ENCODE measurements at regions not wholly inside any gene's neighbourhood (a gene's known extent, or its start where the extent isn't known, plus 50 kb on each side); places are given as distances from the start of the nearest gene placed in this dataset.

GRCh38 chr4:177511611-177512010, 69.4 kb upstream of the AGA start (continued):
- TF ChIP-seq, protein P1, sequence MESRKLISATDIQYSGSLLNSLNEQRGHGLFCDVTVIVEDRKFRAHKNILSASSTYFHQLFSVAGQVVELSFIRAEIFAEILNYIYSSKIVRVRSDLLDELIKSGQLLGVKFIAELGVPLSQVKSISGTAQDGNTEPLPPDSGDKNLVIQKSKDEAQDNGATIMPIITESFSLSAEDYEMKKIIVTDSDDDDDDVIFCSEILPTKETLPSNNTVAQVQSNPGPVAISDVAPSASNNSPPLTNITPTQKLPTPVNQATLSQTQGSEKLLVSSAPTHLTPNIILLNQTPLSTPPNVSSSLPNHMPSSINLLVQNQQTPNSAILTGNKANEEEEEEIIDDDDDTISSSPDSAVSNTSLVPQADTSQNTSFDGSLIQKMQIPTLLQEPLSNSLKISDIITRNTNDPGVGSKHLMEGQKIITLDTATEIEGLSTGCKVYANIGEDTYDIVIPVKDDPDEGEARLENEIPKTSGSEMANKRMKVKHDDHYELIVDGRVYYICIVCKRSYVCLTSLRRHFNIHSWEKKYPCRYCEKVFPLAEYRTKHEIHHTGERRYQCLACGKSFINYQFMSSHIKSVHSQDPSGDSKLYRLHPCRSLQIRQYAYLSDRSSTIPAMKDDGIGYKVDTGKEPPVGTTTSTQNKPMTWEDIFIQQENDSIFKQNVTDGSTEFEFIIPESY (IDR thresholded peaks at IDR 0.05; ENCODE audit: extremely low read depth, insufficient replicate concordance, low read length), result no peak
- TF ChIP-seq CTCF (IDR thresholded peaks at IDR 0.05 in 2 of 3, conservative IDR thresholded peaks at IDR 0.05 in 1 of 3; ENCODE audit: borderline replicate concordance in 1 of 3, insufficient read depth in 1 of 3, low read depth in 2 of 3, low read length in 2 of 3) (no peak), FOSL1 (IDR thresholded peaks at IDR 0.05; ENCODE audit: low read depth) (0 out of 2 replicates have a peak, but pooled peaks have one; percentile 20), CBX3 (IDR thresholded peaks at IDR 0.05; ENCODE audit: low read depth) (peak; percentile 78), CEBPB (IDR thresholded peaks at IDR 0.05; ENCODE audit: low read depth) (peak; percentile 27; the same call in 1 of the 2 replicates), ELF1 (IDR thresholded peaks at IDR 0.05; ENCODE audit: borderline replicate concordance, low read depth) (peak; percentile 38), ZFX (IDR thresholded peaks at IDR 0.05) (no peak), YY1 (IDR thresholded peaks at IDR 0.05; ENCODE audit: extremely low read depth, insufficient replicate concordance, low read depth, low read length) (no peak)
- TF ChIP-seq, protein P2, sequence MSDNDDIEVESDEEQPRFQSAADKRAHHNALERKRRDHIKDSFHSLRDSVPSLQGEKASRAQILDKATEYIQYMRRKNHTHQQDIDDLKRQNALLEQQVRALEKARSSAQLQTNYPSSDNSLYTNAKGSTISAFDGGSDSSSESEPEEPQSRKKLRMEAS (IDR thresholded peaks at IDR 0.05), result peak; percentile 67

GRCh38 chr4:177512646-177513045, 70.4 kb upstream of the AGA start:
- Histone ChIP-seq H3K27me3 (ENCODE audit: insufficient read depth, low read length) (no peaks in the 10 kb centered on the region), H3K79me2 (ENCODE audit: insufficient read depth, low read length) (no peaks in the 10 kb centered on the region), H4K20me1 (ENCODE audit: insufficient read depth) (no peaks in the 10 kb centered on the region), H3K4me3 (replicated peaks in 1 of 2; ENCODE audit: low read depth in 1 of 2, low read length in 2 of 2) (no peak overlapping the region), H3K9me2 (ENCODE audit: insufficient read depth) (no peaks in the 10 kb centered on the region), H3K9ac (ENCODE audit: low read length) (no peak overlapping the region), H3K36me3 (ENCODE audit: control insufficient read depth in 1 of 2, insufficient read depth in 2 of 2, low read length in 2 of 2) (no peaks in the 10 kb centered on the region), H3K9me3 (ENCODE audit: control insufficient read depth in 1 of 2, insufficient read depth in 1 of 2, low read depth in 1 of 2, low read length in 2 of 2) (no peaks in the 10 kb centered on the region), H3K4me2 (ENCODE audit: low read length) (no peak overlapping the region), H2AFZ (ENCODE audit: low read depth, low read length, poor library complexity, severe bottlenecking) (no peak overlapping the region), H3K27ac (ENCODE audit: low read depth, low read length) (no peak overlapping the region), H3K4me1 (ENCODE audit: control insufficient read depth in 1 of 2, insufficient read depth in 2 of 2, low read length in 2 of 2) (peaks cover 7 to 9% of the 10 kb centered on the region in 2 experiments; a peak in 2 of 4 replicates)
- ChIA-PET CTCF (no interaction called here), RAD21 (ENCODE audit: low non-redundant PET in 1 of 2, low total read pairs in 2 of 2, uncharacterized antibody in 2 of 2, unreplicated experiment in 2 of 2) (no interaction called here), POLR2A (no interaction called here)
- TF ChIP-seq POLR2AphosphoS5 (IDR thresholded peaks at IDR 0.05; ENCODE audit: low read depth, low read length), result no peak
- TF ChIP-seq SIN3A (IDR thresholded peaks at IDR 0.05; ENCODE audit: low read depth), result no peak
- TF ChIP-seq, protein P3, sequence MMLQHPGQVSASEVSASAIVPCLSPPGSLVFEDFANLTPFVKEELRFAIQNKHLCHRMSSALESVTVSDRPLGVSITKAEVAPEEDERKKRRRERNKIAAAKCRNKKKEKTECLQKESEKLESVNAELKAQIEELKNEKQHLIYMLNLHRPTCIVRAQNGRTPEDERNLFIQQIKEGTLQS (IDR thresholded peaks at IDR 0.05), result no peak
- TF ChIP-seq SRF (IDR thresholded peaks at IDR 0.05; ENCODE audit: low read depth), result no peak
- TF ChIP-seq CTCF (IDR thresholded peaks at IDR 0.05 in 2 of 3, conservative IDR thresholded peaks at IDR 0.05 in 1 of 3; ENCODE audit: borderline replicate concordance in 1 of 3, insufficient read depth in 1 of 3, low read depth in 2 of 3, low read length in 2 of 3), result no peak
- ATAC-seq (no peak), DNase-seq (ENCODE audit: low read depth, low spot score) (no peak)
- BruUV-seq (replicated peaks), result no TSS peak
- intact Hi-C loops (cut with micrococcal nuclease), result no loop called here

Measured in HCT116 (cell line).